Fibroblast of the aortic adventitia (primary cell): ENCODE measurements at regions not wholly inside any gene's neighbourhood (a gene's known extent, or its start where the extent isn't known, plus 50 kb on each side); places are given as distances from the start of the nearest gene placed in this dataset.

Experiments used
- DNase-seq: peaks from one replicate; pipeline ENCODE4 v3.0.0-alpha.2; 2010; ENCODE audit warnings: low read depth
- H3K4me3 ChIP-seq: 2 replicates; pipeline ENCODE4 v1.5.1; 2011; ENCODE audit warnings: low read depth, mild to moderate bottlenecking, control low read depth, low read length, moderate library complexity
- CTCF ChIP-seq: IDR thresholded peaks from 2 replicates; pipeline ENCODE4 v1.5.1; 2011; ENCODE audit warnings: mild to moderate bottlenecking, low read length, control low read depth, inconsistent platforms; ENCODE audit not compliant: insufficient read depth

GRCh38 chr13:109608503-109608902 lies 177.9 kb downstream of the IRS2 start:
- TF ChIP-seq CTCF = no peak
- no peak for DNase-seq
- H3K4me3 ChIP-seq = no peak overlapping the region

GRCh38 chr13:109608059-109608458 lies 178.3 kb downstream of the IRS2 start:
- TF ChIP-seq CTCF = no peak
- DNase-seq = no peak
- no peak overlapping the region for H3K4me3 ChIP-seq

GRCh38 chr13:109606520-109606919 lies 179.9 kb downstream of the IRS2 start:
- no peak for TF ChIP-seq CTCF
- no peak for DNase-seq
- no peak overlapping the region for H3K4me3 ChIP-seq

- DNase-seq = no peak
- H3K4me3 ChIP-seq = no peak overlapping the region
- TF ChIP-seq CTCF = no peak
Observed at GRCh38 chr13:109605846-109606245, 180.5 kb downstream of the IRS2 start.

GRCh38 chr13:109604894-109605293 lies 181.5 kb downstream of the IRS2 start:
- no peak overlapping the region for H3K4me3 ChIP-seq
- TF ChIP-seq CTCF = no peak
- no peak for DNase-seq

- no peak overlapping the region for H3K4me3 ChIP-seq
- no peak for TF ChIP-seq CTCF
- no peak for DNase-seq
Observed at GRCh38 chr13:109602356-109602755, 184.0 kb downstream of the IRS2 start.

- no peak for DNase-seq
- no peak overlapping the region for H3K4me3 ChIP-seq
- no peak for TF ChIP-seq CTCF
Observed at GRCh38 chr13:109599901-109600657, 186.3 kb downstream of the IRS2 start.
